A549 (cell line): ENCODE measurements at regions not wholly inside any gene's neighbourhood (a gene's known extent, or its start where the extent isn't known, plus 50 kb on each side); places are given as distances from the start of the nearest gene placed in this dataset.

Experiments
- ATAC-seq, 2 experiments: fragments of 200-7000 bp in 1 of 2; fragments of >200 bp in 1 of 2; cut with Nextera tagmentation in 1 of 2; cut with Tn5 transposase in 1 of 2; 3 replicates each; pipeline versions ENCODE4 v1.8.0 to v1.9.1; 2018 to 2020; ENCODE audit warnings: mild to moderate bottlenecking in 1 of 2, moderate library complexity in 1 of 2
- CTCF ChIA-PET: fragments of 300-600 bp; sonication (Branson Sonifier 250); formaldehyde crosslinking; extraction: SDS; loops from one replicate; lab custom pipeline; 2021; ENCODE audit warnings: antibody characterized with exemption, inconsistent platforms; lab: Yijun Ruan, JAX
- POLR2A ChIA-PET: fragments of 350-600 bp; formaldehyde crosslinking; extraction: SDS; loops from one replicate; lab custom pipeline; 2021; ENCODE audit warnings: antibody characterized with exemption, inconsistent platforms; lab: Yijun Ruan, JAX
- DNase-seq, 2 experiments: peaks; one replicate each; pipeline versions ENCODE4 v3.0.0 to v3.0.0-alpha.2; 2011 to 2016; ENCODE audit warnings: low read depth in 1 of 2, low spot score in 1 of 2
- FAIRE-seq: peaks from 2 replicates; lab custom pipeline; 2011; peaks lifted over from hg19 to GRCh38; lab: Jason Lieb, UNC
- H3K27ac ChIP-seq, 2 experiments: fragments of >200 bp; sonication (Bioruptor Twin); formaldehyde crosslinking; 3 replicates each; pipeline ENCODE4 v1.5.1; 2016 to 2017
- H3K4me1 ChIP-seq: fragments of >200 bp; sonication (Bioruptor Twin); formaldehyde crosslinking; 3 replicates; pipeline ENCODE4 v1.6.1; 2016
- H3K4me2 ChIP-seq: fragments of >200 bp; sonication (Bioruptor Twin); formaldehyde crosslinking; 3 replicates; pipeline ENCODE4 v1.6.1; 2016
- H3K4me3 ChIP-seq: fragments of >200 bp; sonication (Bioruptor Twin); formaldehyde crosslinking; 3 replicates; pipeline ENCODE4 v1.5.1; 2016
- H3K9me3 ChIP-seq: fragments of >200 bp; sonication (Bioruptor Twin); formaldehyde crosslinking; 3 replicates; pipeline ENCODE4 v1.6.1; 2016
- BHLHE40 ChIP-seq: IDR thresholded peaks from 2 replicates; pipeline ENCODE4 v1.6.1; 2012; ENCODE audit warnings: low read depth, low read length, inconsistent platforms
- CEBPB ChIP-seq, 2 experiments: fragments of >200 bp in 1 of 2; sonication (Bioruptor Twin) in 1 of 2; formaldehyde crosslinking in 1 of 2; IDR thresholded peaks; 2 replicates each; pipeline ENCODE4 v1.6.1; 2012 to 2016
- CHD2 ChIP-seq: fragments of 150-350 bp; IDR thresholded peaks from 2 replicates; pipeline ENCODE4 v1.6.1; 2014; ENCODE audit warnings: low read length; ENCODE audit not compliant: partially characterized antibody
- EHMT2 ChIP-seq: fragments of 200-600 bp; sonication (generic); IDR thresholded peaks from 2 replicates; pipeline ENCODE4 v1.6.1; 2016; ENCODE audit warnings: antibody characterized with exemption, low read depth, mild to moderate bottlenecking, moderate library complexity
- ESRRA ChIP-seq: fragments of 150-350 bp; IDR thresholded peaks from 2 replicates; pipeline ENCODE4 v1.6.1; 2014; ENCODE audit warnings: mild to moderate bottlenecking, low read length, borderline replicate concordance
- FOXS1 ChIP-seq: fragments of 250-450 bp; sonication (Bioruptor Pico); IDR thresholded peaks from 2 replicates; pipeline ENCODE4 v1.5.0; 2020; ENCODE audit warnings: mild to moderate bottlenecking, moderate library complexity
- HDAC2 ChIP-seq: fragments of 200-600 bp; sonication (generic); IDR thresholded peaks from 2 replicates; pipeline ENCODE4 v1.6.1; 2016
- HOXA7 ChIP-seq: fragments of 250-450 bp; sonication (Bioruptor Pico); IDR thresholded peaks from 2 replicates; pipeline ENCODE4 v1.5.0; 2020; ENCODE audit warnings: mild to moderate bottlenecking, moderate library complexity
- HOXB13 ChIP-seq: fragments of 250-450 bp; sonication (Bioruptor Pico); IDR thresholded peaks from 2 replicates; pipeline ENCODE4 v1.5.0; 2020; ENCODE audit warnings: low read depth, mild to moderate bottlenecking, moderate library complexity
- JUN ChIP-seq, 2 experiments: fragments of >200 bp; sonication (Bioruptor Twin); formaldehyde crosslinking; IDR thresholded peaks; 2 replicates in 1 of 2; 3 replicates in 1 of 2; pipeline ENCODE4 v1.6.1; 2016 to 2017
- MAZ ChIP-seq: fragments of 150-350 bp; IDR thresholded peaks from 2 replicates; pipeline ENCODE4 v1.6.1; 2014; ENCODE audit warnings: antibody characterized with exemption, low read depth, low read length, borderline replicate concordance
- NPAS2 ChIP-seq: fragments of 250-450 bp; sonication (Bioruptor Pico); IDR thresholded peaks from 2 replicates; pipeline ENCODE4 v1.8.0; 2022; ENCODE audit warnings: mild to moderate bottlenecking, moderate library complexity, borderline replicate concordance
- RAD21 ChIP-seq, 2 experiments: fragments of >200 bp in 1 of 2; sonication (Bioruptor Twin) in 1 of 2; formaldehyde crosslinking in 1 of 2; IDR thresholded peaks in 1 of 2; conservative IDR thresholded peaks in 1 of 2; 2 replicates in 1 of 2; 3 replicates in 1 of 2; pipeline ENCODE4 v1.6.1; 2012 to 2018; ENCODE audit warnings: inconsistent platforms in 1 of 2
- RARB ChIP-seq: fragments of 250-450 bp; sonication (Bioruptor Pico); IDR thresholded peaks from 2 replicates; pipeline ENCODE4 v1.8.0; 2021; ENCODE audit warnings: mild to moderate bottlenecking, moderate library complexity
- RCOR1 ChIP-seq: fragments of 150-350 bp; IDR thresholded peaks from 2 replicates; pipeline ENCODE4 v1.6.1; 2014; ENCODE audit warnings: antibody characterized with exemption, low read length, low read depth
- RNF2 ChIP-seq: fragments of 200-600 bp; sonication (generic); IDR thresholded peaks from 2 replicates; pipeline ENCODE4 v1.6.1; 2016; ENCODE audit warnings: low read depth, mild to moderate bottlenecking, antibody characterized with exemption, moderate library complexity, borderline replicate concordance
- SMC3 ChIP-seq: fragments of >200 bp; sonication (Bioruptor Twin); formaldehyde crosslinking; IDR thresholded peaks from 3 replicates; pipeline ENCODE4 v1.6.1; 2018; ENCODE audit warnings: inconsistent platforms
- TFCP2L1 ChIP-seq: fragments of 250-450 bp; sonication (Bioruptor Pico); IDR thresholded peaks from 2 replicates; pipeline ENCODE4 v1.5.0; 2021; ENCODE audit warnings: mild to moderate bottlenecking
- TP53 ChIP-seq: fragments of 250-450 bp; sonication (Bioruptor Pico); IDR thresholded peaks from 2 replicates; pipeline ENCODE4 v1.5.0; 2021; ENCODE audit warnings: mild to moderate bottlenecking, moderate library complexity
- ZSCAN20 ChIP-seq: fragments of 250-450 bp; sonication (Bioruptor Pico); IDR thresholded peaks from 2 replicates; pipeline ENCODE4 v1.8.0; 2022; ENCODE audit warnings: mild to moderate bottlenecking, moderate library complexity
- WGBS: methylation state at CpG from one replicate; pipeline ENCODE4 v1.1.6; 2017; ENCODE audit errors: missing lambda C conversion rate; 5-methylcytosine and 5-hydroxymethylcytosine counted together
- TF ChIP-seq, protein P1 (sequence below): IDR thresholded peaks from 2 replicates; pipeline ENCODE4 v1.6.1; 2012
- TF ChIP-seq, protein P2 (sequence below): fragments of >200 bp; sonication (Bioruptor Twin); formaldehyde crosslinking; IDR thresholded peaks from 3 replicates; pipeline ENCODE4 v1.5.1; 2016
- TF ChIP-seq, protein P3 (sequence below): fragments of 150-350 bp; IDR thresholded peaks from 2 replicates; pipeline ENCODE4 v1.6.1; 2014; ENCODE audit warnings: low read depth, mild to moderate bottlenecking, low read length
- TF ChIP-seq, protein P4 (sequence below): IDR thresholded peaks from 2 replicates; pipeline ENCODE4 v1.6.1; 2012
- TF ChIP-seq, protein P5 (sequence below): fragments of >200 bp; sonication (Bioruptor Twin); formaldehyde crosslinking; IDR thresholded peaks from 3 replicates; pipeline ENCODE4 v1.6.1; 2016
- TF ChIP-seq, protein P6 (sequence below): IDR thresholded peaks from 2 replicates; pipeline ENCODE4 v1.6.1; 2012; ENCODE audit warnings: low read depth, borderline replicate concordance

DNA sequence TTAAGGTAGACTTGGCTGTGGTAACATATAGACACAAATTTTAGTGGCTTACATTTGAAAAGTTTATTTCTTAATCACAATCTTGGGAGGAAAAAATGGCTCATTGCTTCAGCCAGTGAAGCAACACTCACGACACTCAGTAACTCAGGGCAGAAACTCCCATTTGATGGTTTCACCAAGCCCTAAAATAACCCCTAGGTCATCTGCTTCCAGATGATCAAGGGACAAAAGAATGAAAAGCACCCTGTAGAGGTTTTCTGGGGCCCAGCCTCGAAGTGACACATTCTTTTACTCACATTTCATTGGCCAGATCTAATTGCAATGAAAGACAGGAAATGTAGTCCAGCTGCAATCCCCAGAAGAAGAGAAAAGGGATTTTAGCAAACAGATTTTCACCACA, 275.9 kb downstream of the TMX3 start:
- Histone ChIP-seq H3K4me3 (no peak overlapping the region), H3K27ac (no peak overlapping the region), H3K4me1 (no peaks in the 10 kb centered on the region), H3K4me2 (no peak overlapping the region), H3K9me3 (no peaks in the 10 kb centered on the region)
- POLR2A ChIA-PET, result no interaction called here
- 10% methylated on average over 2 of the region's 2 CpGs for WGBS
- no peak for ATAC-seq
- no peak for FAIRE-seq
- CTCF ChIA-PET, result no interaction called here
- TF ChIP-seq RAD21 (conservative IDR thresholded peaks at IDR 0.05 in 1 of 2, IDR thresholded peaks at IDR 0.05 in 1 of 2), result no peak
- TF ChIP-seq, protein P1, sequence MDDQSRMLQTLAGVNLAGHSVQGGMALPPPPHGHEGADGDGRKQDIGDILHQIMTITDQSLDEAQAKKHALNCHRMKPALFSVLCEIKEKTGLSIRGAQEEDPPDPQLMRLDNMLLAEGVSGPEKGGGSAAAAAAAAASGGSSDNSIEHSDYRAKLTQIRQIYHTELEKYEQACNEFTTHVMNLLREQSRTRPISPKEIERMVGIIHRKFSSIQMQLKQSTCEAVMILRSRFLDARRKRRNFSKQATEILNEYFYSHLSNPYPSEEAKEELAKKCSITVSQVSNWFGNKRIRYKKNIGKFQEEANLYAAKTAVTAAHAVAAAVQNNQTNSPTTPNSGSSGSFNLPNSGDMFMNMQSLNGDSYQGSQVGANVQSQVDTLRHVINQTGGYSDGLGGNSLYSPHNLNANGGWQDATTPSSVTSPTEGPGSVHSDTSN, result no peak
- no peak for TF ChIP-seq CHD2
- TF ChIP-seq CEBPB (IDR thresholded peaks at IDR 0.05), result no peak
- TF ChIP-seq HDAC2, result no peak
- TF ChIP-seq NPAS2 (CRISPR knock-in tag), result no peak
- TF ChIP-seq EHMT2, result no peak
- DNase-seq, result no peak

DNA sequence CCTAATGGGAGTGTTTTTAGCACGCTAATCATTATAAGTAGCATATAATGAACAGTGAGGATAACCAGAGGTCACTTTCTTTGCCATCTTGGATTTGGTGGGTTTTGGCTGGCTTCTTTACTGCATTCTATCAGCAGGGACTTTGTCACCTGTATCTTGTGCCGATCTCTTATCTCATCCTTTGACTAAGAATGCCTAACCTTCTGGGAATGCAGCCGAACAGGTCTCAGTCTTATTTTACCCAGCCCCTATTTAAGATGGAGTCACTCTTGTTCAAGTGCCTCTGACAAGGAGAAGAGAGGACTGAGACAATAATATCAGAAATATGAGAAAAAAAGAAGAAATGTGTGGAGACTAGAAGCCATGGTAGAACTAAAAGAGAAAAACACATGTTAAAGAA, 276.4 kb downstream of the TMX3 start:
- ChIA-PET POLR2A (no interaction called here), CTCF (no interaction called here)
- WGBS, result 29% methylated on average over 3 of the region's 3 CpGs
- DNase-seq (no peak), ATAC-seq (no peak), FAIRE-seq (no peak)
- Histone ChIP-seq H3K27ac (no peak overlapping the region), H3K4me1 (no peaks in the 10 kb centered on the region), H3K4me2 (no peak overlapping the region), H3K4me3 (no peak overlapping the region), H3K9me3 (no peaks in the 10 kb centered on the region)
- TF ChIP-seq, protein P2, sequence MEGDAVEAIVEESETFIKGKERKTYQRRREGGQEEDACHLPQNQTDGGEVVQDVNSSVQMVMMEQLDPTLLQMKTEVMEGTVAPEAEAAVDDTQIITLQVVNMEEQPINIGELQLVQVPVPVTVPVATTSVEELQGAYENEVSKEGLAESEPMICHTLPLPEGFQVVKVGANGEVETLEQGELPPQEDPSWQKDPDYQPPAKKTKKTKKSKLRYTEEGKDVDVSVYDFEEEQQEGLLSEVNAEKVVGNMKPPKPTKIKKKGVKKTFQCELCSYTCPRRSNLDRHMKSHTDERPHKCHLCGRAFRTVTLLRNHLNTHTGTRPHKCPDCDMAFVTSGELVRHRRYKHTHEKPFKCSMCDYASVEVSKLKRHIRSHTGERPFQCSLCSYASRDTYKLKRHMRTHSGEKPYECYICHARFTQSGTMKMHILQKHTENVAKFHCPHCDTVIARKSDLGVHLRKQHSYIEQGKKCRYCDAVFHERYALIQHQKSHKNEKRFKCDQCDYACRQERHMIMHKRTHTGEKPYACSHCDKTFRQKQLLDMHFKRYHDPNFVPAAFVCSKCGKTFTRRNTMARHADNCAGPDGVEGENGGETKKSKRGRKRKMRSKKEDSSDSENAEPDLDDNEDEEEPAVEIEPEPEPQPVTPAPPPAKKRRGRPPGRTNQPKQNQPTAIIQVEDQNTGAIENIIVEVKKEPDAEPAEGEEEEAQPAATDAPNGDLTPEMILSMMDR, result no peak
- TF ChIP-seq, protein P3, sequence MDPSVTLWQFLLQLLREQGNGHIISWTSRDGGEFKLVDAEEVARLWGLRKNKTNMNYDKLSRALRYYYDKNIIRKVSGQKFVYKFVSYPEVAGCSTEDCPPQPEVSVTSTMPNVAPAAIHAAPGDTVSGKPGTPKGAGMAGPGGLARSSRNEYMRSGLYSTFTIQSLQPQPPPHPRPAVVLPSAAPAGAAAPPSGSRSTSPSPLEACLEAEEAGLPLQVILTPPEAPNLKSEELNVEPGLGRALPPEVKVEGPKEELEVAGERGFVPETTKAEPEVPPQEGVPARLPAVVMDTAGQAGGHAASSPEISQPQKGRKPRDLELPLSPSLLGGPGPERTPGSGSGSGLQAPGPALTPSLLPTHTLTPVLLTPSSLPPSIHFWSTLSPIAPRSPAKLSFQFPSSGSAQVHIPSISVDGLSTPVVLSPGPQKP, result no peak
- TF ChIP-seq JUN (IDR thresholded peaks at IDR 0.05), result no peak
- no peak for TF ChIP-seq ZSCAN20 (CRISPR knock-in tag)
- TF ChIP-seq, protein P4, sequence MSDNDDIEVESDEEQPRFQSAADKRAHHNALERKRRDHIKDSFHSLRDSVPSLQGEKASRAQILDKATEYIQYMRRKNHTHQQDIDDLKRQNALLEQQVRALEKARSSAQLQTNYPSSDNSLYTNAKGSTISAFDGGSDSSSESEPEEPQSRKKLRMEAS, result no peak
- TF ChIP-seq RARB (CRISPR knock-in tag), result no peak
- TF ChIP-seq RAD21 (conservative IDR thresholded peaks at IDR 0.05 in 1 of 2, IDR thresholded peaks at IDR 0.05 in 1 of 2), result no peak
- TF ChIP-seq BHLHE40, result no peak
- no peak for TF ChIP-seq RNF2
- TF ChIP-seq, all 56 proteins: peak for 0

DNA sequence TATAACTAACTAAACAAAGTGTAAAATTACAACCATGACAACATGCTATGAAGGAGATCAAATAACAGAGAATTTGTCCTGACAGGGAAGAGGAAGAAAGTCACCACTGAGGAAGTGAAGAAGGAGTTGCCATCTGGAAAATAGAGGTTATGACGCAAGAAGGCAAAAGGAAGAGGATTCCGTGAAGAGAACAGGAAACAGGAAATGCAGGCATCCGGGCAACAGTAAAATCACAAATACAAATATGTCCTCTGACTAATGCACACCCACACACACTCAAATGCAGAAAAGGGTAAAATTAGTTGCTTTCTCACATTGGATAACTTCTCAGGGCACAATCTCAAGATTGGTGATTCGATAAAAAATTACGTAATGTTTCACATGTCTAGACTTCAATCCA, 278.4 kb downstream of the TMX3 start:
- DNase-seq, result no peak
- Histone ChIP-seq H3K4me2 (no peak overlapping the region), H3K4me1 (no peaks in the 10 kb centered on the region), H3K4me3 (no peak overlapping the region), H3K27ac (no peak overlapping the region), H3K9me3 (no peaks in the 10 kb centered on the region)
- 45% methylated on average over 5 of the region's 5 CpGs for WGBS
- ATAC-seq, result no peak
- no peak for FAIRE-seq
- ChIA-PET CTCF (no interaction called here), POLR2A (no interaction called here)
- TF ChIP-seq HOXA7 (no peak), SMC3 (no peak), HOXB13 (no peak), NPAS2 (CRISPR knock-in tag) (no peak), TFCP2L1 (no peak), RCOR1 (no peak), MAZ (no peak), ESRRA (no peak), TP53 (CRISPR knock-in tag) (no peak), CHD2 (no peak), FOXS1 (CRISPR knock-in tag) (no peak)
- TF ChIP-seq, protein P5, sequence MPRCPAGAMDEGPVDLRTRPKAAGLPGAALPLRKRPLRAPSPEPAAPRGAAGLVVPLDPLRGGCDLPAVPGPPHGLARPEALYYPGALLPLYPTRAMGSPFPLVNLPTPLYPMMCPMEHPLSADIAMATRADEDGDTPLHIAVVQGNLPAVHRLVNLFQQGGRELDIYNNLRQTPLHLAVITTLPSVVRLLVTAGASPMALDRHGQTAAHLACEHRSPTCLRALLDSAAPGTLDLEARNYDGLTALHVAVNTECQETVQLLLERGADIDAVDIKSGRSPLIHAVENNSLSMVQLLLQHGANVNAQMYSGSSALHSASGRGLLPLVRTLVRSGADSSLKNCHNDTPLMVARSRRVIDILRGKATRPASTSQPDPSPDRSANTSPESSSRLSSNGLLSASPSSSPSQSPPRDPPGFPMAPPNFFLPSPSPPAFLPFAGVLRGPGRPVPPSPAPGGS, result no peak
- TF ChIP-seq, protein P4, result no peak
- TF ChIP-seq, protein P1, result no peak
- TF ChIP-seq, protein P6, sequence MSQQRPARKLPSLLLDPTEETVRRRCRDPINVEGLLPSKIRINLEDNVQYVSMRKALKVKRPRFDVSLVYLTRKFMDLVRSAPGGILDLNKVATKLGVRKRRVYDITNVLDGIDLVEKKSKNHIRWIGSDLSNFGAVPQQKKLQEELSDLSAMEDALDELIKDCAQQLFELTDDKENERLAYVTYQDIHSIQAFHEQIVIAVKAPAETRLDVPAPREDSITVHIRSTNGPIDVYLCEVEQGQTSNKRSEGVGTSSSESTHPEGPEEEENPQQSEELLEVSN, result no peak
